ENCODE measurements at regions not wholly inside any gene's neighbourhood (a gene's known extent, or its start where the extent isn't known, plus 50 kb on each side); places are given as distances from the start of the nearest gene placed in this dataset.

DNA sequence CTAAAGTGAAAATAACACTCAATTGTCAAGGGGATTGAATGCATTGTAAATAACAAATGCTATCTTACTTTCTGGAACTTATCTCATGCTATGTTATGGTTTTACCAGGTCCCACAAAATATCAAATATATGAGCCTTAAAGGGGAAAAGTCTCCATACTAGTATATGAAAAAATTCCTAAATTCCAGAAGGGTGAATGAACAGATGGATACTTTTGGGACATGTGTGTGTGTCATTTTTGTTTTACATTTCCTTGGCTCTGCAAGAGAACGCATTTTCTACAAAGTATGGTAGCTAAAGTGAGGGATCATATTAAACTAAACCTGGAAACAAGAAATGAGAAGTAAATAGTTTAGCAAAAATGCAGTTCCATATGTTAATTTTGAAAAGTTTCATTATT is 682.8 kb downstream of the INHBA start:
- TF ChIP-seq, protein P1, sequence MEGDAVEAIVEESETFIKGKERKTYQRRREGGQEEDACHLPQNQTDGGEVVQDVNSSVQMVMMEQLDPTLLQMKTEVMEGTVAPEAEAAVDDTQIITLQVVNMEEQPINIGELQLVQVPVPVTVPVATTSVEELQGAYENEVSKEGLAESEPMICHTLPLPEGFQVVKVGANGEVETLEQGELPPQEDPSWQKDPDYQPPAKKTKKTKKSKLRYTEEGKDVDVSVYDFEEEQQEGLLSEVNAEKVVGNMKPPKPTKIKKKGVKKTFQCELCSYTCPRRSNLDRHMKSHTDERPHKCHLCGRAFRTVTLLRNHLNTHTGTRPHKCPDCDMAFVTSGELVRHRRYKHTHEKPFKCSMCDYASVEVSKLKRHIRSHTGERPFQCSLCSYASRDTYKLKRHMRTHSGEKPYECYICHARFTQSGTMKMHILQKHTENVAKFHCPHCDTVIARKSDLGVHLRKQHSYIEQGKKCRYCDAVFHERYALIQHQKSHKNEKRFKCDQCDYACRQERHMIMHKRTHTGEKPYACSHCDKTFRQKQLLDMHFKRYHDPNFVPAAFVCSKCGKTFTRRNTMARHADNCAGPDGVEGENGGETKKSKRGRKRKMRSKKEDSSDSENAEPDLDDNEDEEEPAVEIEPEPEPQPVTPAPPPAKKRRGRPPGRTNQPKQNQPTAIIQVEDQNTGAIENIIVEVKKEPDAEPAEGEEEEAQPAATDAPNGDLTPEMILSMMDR (IDR thresholded peaks at IDR 0.05; ENCODE audit: low read depth, low read length), result no peak
- TF ChIP-seq POLR2A (IDR thresholded peaks at IDR 0.05; ENCODE audit: extremely low read depth, insufficient read length) (no peak), MAX (IDR thresholded peaks at IDR 0.05; ENCODE audit: low read depth, low read length) (no peak), MYC (IDR thresholded peaks at IDR 0.05; ENCODE audit: low read depth, low read length) (no peak)
